CD4-positive, alpha-beta T cell (primary cell): ENCODE measurements at regions not wholly inside any gene's neighbourhood (a gene's known extent, or its start where the extent isn't known, plus 50 kb on each side); places are given as distances from the start of the nearest gene placed in this dataset.

Source experiments
- ATAC-seq: fragments of 200-7000 bp; cut with Tn5 transposase; one replicate; pipeline ENCODE4 v1.10.0; 2022; ENCODE audit warnings: mild to moderate bottlenecking; ENCODE audit not compliant: poor library complexity
- CTCF ChIA-PET: fragments of 350-600 bp; sonication (Branson Sonifier 250); formaldehyde crosslinking; loops from one replicate; lab custom pipeline; 2021; ENCODE audit warnings: antibody characterized with exemption, inconsistent platforms; lab: Charles Lee
- POLR2A ChIA-PET: fragments of 350-600 bp; sonication (Branson Sonifier 250); formaldehyde crosslinking; loops from one replicate; lab custom pipeline; 2021; ENCODE audit warnings: antibody characterized with exemption, inconsistent platforms; lab: Charles Lee
- DNase-seq, 14 experiments: peaks; one replicate each; pipeline ENCODE4 v3.0.0-alpha.2; 2013 to 2020; ENCODE audit warnings: mixed read lengths in 2 of 14
- H3K27ac ChIP-seq, 2 donors: one replicate each; pipeline versions ENCODE4 v1.5.1 to v1.7.0; 2013; ENCODE audit warnings: low read length in 2 of 2, low read depth in 1 of 2, mild to moderate bottlenecking in 1 of 2
- H3K27me3 ChIP-seq, 2 experiments: 1 replicate in 1 of 2; 2 replicates in 1 of 2; pipeline versions ENCODE4 v1.6.1 to v1.7.0; 2013; ENCODE audit warnings: low read length in 2 of 2, control low read depth in 1 of 2, mild to moderate bottlenecking in 1 of 2, moderate library complexity in 1 of 2; ENCODE audit not compliant: insufficient read depth in 2 of 2, control insufficient read depth in 1 of 2
- H3K36me3 ChIP-seq: one replicate; pipeline ENCODE4 v1.6.1; 2013; ENCODE audit warnings: low read length, control low read depth; ENCODE audit not compliant: insufficient read depth
- H3K4me1 ChIP-seq: one replicate; pipeline ENCODE4 v1.6.1; 2013; ENCODE audit warnings: low read length, control low read depth; ENCODE audit not compliant: insufficient read depth
- H3K4me3 ChIP-seq: one replicate; pipeline ENCODE4 v1.5.1; 2013; ENCODE audit warnings: mild to moderate bottlenecking, low read length, moderate library complexity
- H3K9me3 ChIP-seq, 2 experiments: 1 replicate in 1 of 2; 2 replicates in 1 of 2; pipeline versions ENCODE4 v1.6.1 to v1.7.0; 2013; ENCODE audit warnings: low read length in 2 of 2, mild to moderate bottlenecking in 2 of 2, control low read depth in 1 of 2, moderate library complexity in 1 of 2; ENCODE audit not compliant: control insufficient read depth in 1 of 2, insufficient read depth in 1 of 2
- H3K27ac Mint-ChIP-seq: one replicate; pipeline ENCODE4 v1.8.0; 2020; ENCODE audit warnings: mixed read lengths
- H3K27me3 Mint-ChIP-seq: one replicate; pipeline ENCODE4 v1.8.0; 2021; ENCODE audit warnings: mixed read lengths
- H3K36me3 Mint-ChIP-seq: one replicate; pipeline ENCODE4 v1.8.0; 2021; ENCODE audit warnings: low read depth, mixed read lengths
- H3K4me1 Mint-ChIP-seq: one replicate; pipeline ENCODE4 v1.8.0; 2021; ENCODE audit warnings: low read depth, mixed read lengths
- H3K4me3 Mint-ChIP-seq: one replicate; pipeline ENCODE4 v1.8.0; 2020; ENCODE audit warnings: mild to moderate bottlenecking, mixed read lengths
- H3K9me3 Mint-ChIP-seq: one replicate; pipeline ENCODE4 v1.8.0; 2020; ENCODE audit warnings: mixed read lengths
- CTCF ChIP-seq: fragments of 200-600 bp; IDR thresholded peaks from one replicate; pipeline ENCODE4 v1.8.0; 2022; ENCODE audit warnings: antibody characterized with exemption, mild to moderate bottlenecking
- intact Hi-C, 2 experiments: fragments of 100-400 bp; cut with DNase I in 1 of 2; cut with micrococcal nuclease in 1 of 2; formaldehyde crosslinking; loops; one replicate each; pipeline versions ENCODE4 v1.15.1 to v1.9.0; 2023 to 2025; cut with DNase I, micrococcal nuclease

DNA sequence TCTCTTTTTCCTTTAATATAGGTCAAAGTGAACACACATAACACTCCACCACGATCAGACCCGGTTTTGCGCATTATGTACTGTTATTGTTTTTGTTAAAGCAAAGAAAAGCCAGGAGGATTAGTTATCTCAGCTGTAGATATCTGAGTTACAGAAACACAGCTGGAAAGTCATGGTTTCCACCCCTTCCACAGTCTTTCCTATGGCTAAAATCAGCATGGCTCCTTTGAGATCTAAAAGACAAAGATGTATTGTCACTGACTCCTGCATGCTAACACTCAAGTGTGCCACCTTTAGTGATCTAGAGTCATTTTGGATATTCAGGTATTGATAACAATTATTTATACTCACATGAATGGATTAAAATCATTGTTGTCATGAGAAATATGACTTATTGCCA, 260.0 kb downstream of the FIGN start:
- Histone ChIP-seq H3K36me3 (no peaks in the 10 kb centered on the region), H3K27me3 (no peaks in the 10 kb centered on the region), H3K4me3 (no peak overlapping the region), H3K27ac (no peak overlapping the region), H3K4me1 (no peaks in the 10 kb centered on the region), H3K9me3 (no peaks in the 10 kb centered on the region)
- peaks cover 3% of the 10 kb centered on the region for H3K9me3 Mint-ChIP-seq
- no peak for ATAC-seq
- H3K27ac Mint-ChIP-seq = no peak overlapping the region
- intact Hi-C loops = no loop called here
- ChIA-PET CTCF (no interaction called here), POLR2A (no interaction called here)
- no peaks in the 10 kb centered on the region for H3K36me3 Mint-ChIP-seq
- no peak overlapping the region for H3K4me3 Mint-ChIP-seq
- DNase-seq = no peak
- H3K4me1 Mint-ChIP-seq = no peaks in the 10 kb centered on the region
- no peak for TF ChIP-seq CTCF
- no peaks in the 10 kb centered on the region for H3K27me3 Mint-ChIP-seq

- no peak overlapping the region for H3K27ac Mint-ChIP-seq
- TF ChIP-seq CTCF = no peak
- no peaks in the 10 kb centered on the region for H3K27me3 Mint-ChIP-seq
Measured at GRCh38 chr2:163474889-163475288, 260.9 kb downstream of the FIGN start.

GRCh38 chr2:163474319-163474744, 261.5 kb downstream of the FIGN start:
- no peak for ATAC-seq
- intact Hi-C loops = no loop called here
- Histone ChIP-seq H3K27ac (no peak overlapping the region), H3K4me3 (no peak overlapping the region), H3K36me3 (no peaks in the 10 kb centered on the region), H3K9me3 (no peaks in the 10 kb centered on the region), H3K27me3 (no peaks in the 10 kb centered on the region), H3K4me1 (no peaks in the 10 kb centered on the region)
- H3K36me3 Mint-ChIP-seq = no peaks in the 10 kb centered on the region
- H3K27ac Mint-ChIP-seq = no peak overlapping the region
- H3K4me1 Mint-ChIP-seq = no peaks in the 10 kb centered on the region
- no peak for TF ChIP-seq CTCF
- peaks cover 3% of the 10 kb centered on the region for H3K9me3 Mint-ChIP-seq
- H3K27me3 Mint-ChIP-seq = no peaks in the 10 kb centered on the region
- CTCF ChIA-PET = no interaction called here
- POLR2A ChIA-PET = no interaction called here
- no peak overlapping the region for H3K4me3 Mint-ChIP-seq
- no peak for DNase-seq

More at GRCh38 chr2:163474889-163475288, 260.9 kb downstream of the FIGN start:
- H3K36me3 ChIP-seq = no peaks in the 10 kb centered on the region
- CTCF ChIA-PET = no interaction called here
- H3K4me3 ChIP-seq = no peak overlapping the region
- Mint-ChIP-seq H3K4me3 (no peak overlapping the region), H3K9me3 (peaks cover 3% of the 10 kb centered on the region), H3K36me3 (no peaks in the 10 kb centered on the region), H3K4me1 (no peaks in the 10 kb centered on the region)
- no peaks in the 10 kb centered on the region for H3K9me3 ChIP-seq
- no peaks in the 10 kb centered on the region for H3K27me3 ChIP-seq
- ATAC-seq (no peak), DNase-seq (no peak)
- POLR2A ChIA-PET = no interaction called here
- H3K27ac ChIP-seq = no peak overlapping the region
- no peaks in the 10 kb centered on the region for H3K4me1 ChIP-seq
- intact Hi-C loops = no loop called here
